ENCODE measurements at regions not wholly inside any gene's neighbourhood (a gene's known extent, or its start where the extent isn't known, plus 50 kb on each side); places are given as distances from the start of the nearest gene placed in this dataset.

DNA sequence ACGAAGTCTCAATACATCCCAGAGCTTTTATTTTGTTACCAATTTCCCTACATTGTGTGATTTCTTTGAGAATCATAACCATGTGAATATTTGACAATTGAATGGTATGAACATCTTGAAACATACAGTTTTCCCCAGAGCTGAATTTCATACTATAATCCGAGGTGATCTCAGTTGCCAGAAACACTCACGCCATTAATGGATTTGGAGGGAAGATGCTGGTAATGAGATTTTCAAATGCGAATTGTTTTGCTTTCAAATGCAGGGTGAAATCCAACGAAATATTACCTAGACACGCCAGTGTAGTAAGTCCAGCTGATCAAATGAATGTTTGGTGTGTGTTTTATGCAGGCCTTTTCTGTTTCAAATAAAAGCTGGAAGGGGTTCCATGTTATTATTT, 277.8 kb upstream of the CDH5 start:
- TF ChIP-seq POLR2A (IDR thresholded peaks at IDR 0.05; ENCODE audit: low read depth, low read length) = no peak
- TF ChIP-seq POU2F2 (IDR thresholded peaks at IDR 0.05; ENCODE audit: low read depth, low read length) = no peak
- TF ChIP-seq SPI1 (IDR thresholded peaks at IDR 0.05; ENCODE audit: low read depth, low read length) = no peak
- no peak for TF ChIP-seq POLR2AphosphoS5 (IDR thresholded peaks at IDR 0.05; ENCODE audit: low read depth, low read length)
- no peak for TF ChIP-seq TAF1 (IDR thresholded peaks at IDR 0.05; ENCODE audit: low read depth, low read length)
